H1 (cell line): ENCODE measurements at regions not wholly inside any gene's neighbourhood (a gene's known extent, or its start where the extent isn't known, plus 50 kb on each side); places are given as distances from the start of the nearest gene placed in this dataset.

Source experiments
- CTCF ChIA-PET: fragments of 300-600 bp; sonication (Branson Sonifier 250); formaldehyde crosslinking; loops from one replicate; lab custom pipeline; 2021; ENCODE audit not compliant: partially characterized antibody; lab: Charles Lee
- POLR2A ChIA-PET: fragments of 300-600 bp; sonication (Branson Sonifier 250); formaldehyde crosslinking; loops from one replicate; lab custom pipeline; 2021; ENCODE audit warnings: inconsistent platforms; ENCODE audit not compliant: partially characterized antibody; lab: Charles Lee
- DNase-seq, 2 experiments: peaks; one replicate each; pipeline versions ENCODE4 v3.0.0 to v3.0.0-alpha.2; 2010 to 2022; ENCODE audit warnings: low spot score in 2 of 2, low read depth in 1 of 2, mixed read lengths in 1 of 2
- FAIRE-seq: peaks from 2 replicates; lab custom pipeline; 2011; peaks lifted over from hg19 to GRCh38; lab: Jason Lieb, UNC
- H2AFZ ChIP-seq: 2 replicates; pipeline ENCODE4 v1.8.1; 2012; ENCODE audit warnings: low read length, inconsistent platforms
- H2AK5ac ChIP-seq: 2 replicates; pipeline ENCODE4 v1.6.1; 2013; ENCODE audit warnings: low read depth, low read length
- H2BK120ac ChIP-seq: replicated peaks from 2 replicates; pipeline ENCODE3; 2013; ENCODE audit warnings: low read depth, low read length, inconsistent platforms
- H2BK12ac ChIP-seq: 2 replicates; pipeline ENCODE4 v1.6.1; 2013; ENCODE audit warnings: low read depth, low read length
- H2BK15ac ChIP-seq: 2 replicates; pipeline ENCODE4 v1.6.1; 2013; ENCODE audit warnings: low read length
- H2BK20ac ChIP-seq: 2 replicates; pipeline ENCODE4 v1.6.1; 2013; ENCODE audit warnings: low read length
- H2BK5ac ChIP-seq: 2 replicates; pipeline ENCODE4 v1.6.1; 2013; ENCODE audit warnings: low read depth, low read length
- H3K14ac ChIP-seq: 2 replicates; pipeline ENCODE4 v1.6.1; 2013; ENCODE audit warnings: inconsistent platforms; ENCODE audit not compliant: insufficient read length
- H3K18ac ChIP-seq: 2 replicates; pipeline ENCODE4 v1.6.1; 2013; ENCODE audit warnings: low read length; ENCODE audit errors: extremely low read depth
- H3K23ac ChIP-seq: 2 replicates; pipeline ENCODE4 v1.6.1; 2013; ENCODE audit warnings: inconsistent platforms; ENCODE audit not compliant: insufficient read length
- H3K23me2 ChIP-seq: 2 replicates; pipeline ENCODE4 v1.6.1; 2013; ENCODE audit warnings: low read depth, low read length
- H3K27ac ChIP-seq: 2 replicates; pipeline ENCODE4 v1.6.1; 2011; ENCODE audit warnings: low read depth, low read length, inconsistent platforms
- H3K27me3 ChIP-seq, 4 experiments: replicated peaks in 1 of 4; 1 replicate in 1 of 4; 2 replicates in 3 of 4; pipeline versions ENCODE4 v1.6.1 to v1.8.1; 2011 to 2013; ENCODE audit warnings: low read length in 3 of 4, mild to moderate bottlenecking in 3 of 4, inconsistent platforms in 2 of 4, mixed read lengths in 2 of 4, moderate library complexity in 1 of 4; ENCODE audit not compliant: control insufficient read depth in 3 of 4, insufficient read depth in 3 of 4; ENCODE audit errors: extremely low read depth in 1 of 4
- H3K36me3 ChIP-seq, 4 experiments: 2 replicates each; pipeline versions ENCODE4 v1.6.1 to v1.8.1; 2011 to 2013; ENCODE audit warnings: mild to moderate bottlenecking in 4 of 4, low read length in 3 of 4, moderate library complexity in 2 of 4, control low read depth in 1 of 4, inconsistent platforms in 1 of 4; ENCODE audit not compliant: insufficient read depth in 4 of 4, control insufficient read depth in 2 of 4
- H3K4ac ChIP-seq: replicated peaks from 2 replicates; pipeline ENCODE3; 2013; ENCODE audit warnings: low read length, low read depth, mixed read lengths, inconsistent platforms; ENCODE audit not compliant: insufficient read length
- H3K4me1 ChIP-seq, 4 experiments: replicated peaks in 1 of 4; 1 replicate in 1 of 4; 2 replicates in 3 of 4; pipeline versions ENCODE4 v1.6.1 to v1.8.1; 2011 to 2013; ENCODE audit warnings: low read length in 3 of 4, inconsistent platforms in 2 of 4, mixed read lengths in 1 of 4; ENCODE audit not compliant: insufficient read depth in 4 of 4, control insufficient read depth in 3 of 4
- H3K4me2 ChIP-seq, 2 experiments: 2 replicates each; pipeline versions ENCODE4 v1.6.1 to v1.8.1; 2011 to 2013; ENCODE audit warnings: low read depth in 2 of 2, low read length in 2 of 2, control low read depth in 1 of 2, inconsistent platforms in 1 of 2, mild to moderate bottlenecking in 1 of 2; ENCODE audit not compliant: insufficient read depth in 1 of 2
- H3K4me3 ChIP-seq, 4 experiments: fragments of 200-600, 300-600 bp in 1 of 4; sonication (generic), shearing (Covaris generic), sonication (Bioruptor Twin) in 1 of 4; 2 replicates each; pipeline versions ENCODE4 v1.5.1 to v1.8.1; 2011 to 2016; ENCODE audit warnings: low read length in 4 of 4, low read depth in 3 of 4, control low read depth in 2 of 4, inconsistent platforms in 2 of 4, mild to moderate bottlenecking in 2 of 4, mixed read lengths in 1 of 4, moderate library complexity in 1 of 4; ENCODE audit not compliant: insufficient read depth in 2 of 4; ENCODE audit errors: extremely low read depth in 1 of 4
- H3K56ac ChIP-seq: replicated peaks from 2 replicates; pipeline ENCODE3; 2013; ENCODE audit warnings: low read depth, mild to moderate bottlenecking, mixed read lengths, low read length, inconsistent platforms; ENCODE audit not compliant: insufficient read length
- H3K79me1 ChIP-seq: 2 replicates; pipeline ENCODE4 v1.6.1; 2013; ENCODE audit warnings: low read depth, low read length, control low read depth
- H3K79me2 ChIP-seq, 2 experiments: 2 replicates each; pipeline versions ENCODE4 v1.6.1 to v1.8.1; 2012 to 2013; ENCODE audit warnings: low read length in 2 of 2, mild to moderate bottlenecking in 2 of 2, inconsistent platforms in 1 of 2; ENCODE audit not compliant: insufficient read depth in 2 of 2, control insufficient read depth in 1 of 2
- H3K9ac ChIP-seq, 4 experiments: replicated peaks in 1 of 4; 1 replicate in 1 of 4; 2 replicates in 3 of 4; pipeline versions ENCODE4 v1.6.1 to v1.8.1; 2011 to 2013; ENCODE audit warnings: low read depth in 3 of 4, low read length in 3 of 4, control low read depth in 2 of 4, mild to moderate bottlenecking in 2 of 4, moderate library complexity in 2 of 4, inconsistent platforms in 1 of 4; ENCODE audit errors: extremely low read depth in 1 of 4
- H3K9me3 ChIP-seq, 2 experiments: 2 replicates each; pipeline versions ENCODE4 v1.6.1 to v1.8.1; 2012 to 2013; ENCODE audit warnings: mild to moderate bottlenecking in 2 of 2, moderate library complexity in 2 of 2, control low read depth in 1 of 2, inconsistent platforms in 1 of 2, low read depth in 1 of 2, low read length in 1 of 2, mixed read lengths in 1 of 2; ENCODE audit not compliant: insufficient read depth in 2 of 2
- H4K20me1 ChIP-seq, 2 experiments: replicated peaks in 1 of 2; 2 replicates each; pipeline versions ENCODE3 to v1.8.1; 2011 to 2013; ENCODE audit warnings: inconsistent platforms in 2 of 2, low read length in 2 of 2, mild to moderate bottlenecking in 1 of 2; ENCODE audit not compliant: insufficient read depth in 2 of 2, control insufficient read depth in 1 of 2
- H4K5ac ChIP-seq: 2 replicates; pipeline ENCODE4 v1.6.1; 2013; ENCODE audit warnings: low read length, low read depth, mixed read lengths, inconsistent platforms; ENCODE audit not compliant: insufficient read length
- H4K8ac ChIP-seq: 2 replicates; pipeline ENCODE4 v1.8.0; 2013; ENCODE audit warnings: mild to moderate bottlenecking, moderate library complexity, low read length, inconsistent platforms; ENCODE audit not compliant: insufficient read depth; ENCODE audit errors: extremely low read depth
- H4K91ac ChIP-seq: replicated peaks from 2 replicates; pipeline ENCODE3; 2013; ENCODE audit warnings: low read length, mixed read lengths, inconsistent platforms; ENCODE audit not compliant: insufficient read length
- BACH1 ChIP-seq: IDR thresholded peaks from 2 replicates; pipeline ENCODE4 v1.6.1; 2012; ENCODE audit warnings: low read length, improper control_type of control experiment
- CBX8 ChIP-seq: fragments of 300-800, 300-1000 bp; sonication (generic); IDR thresholded peaks from 2 replicates; pipeline ENCODE4 v1.7.1; 2016; ENCODE audit warnings: low read depth, low read length, borderline replicate concordance
- E2F6 ChIP-seq: IDR thresholded peaks from 2 replicates; pipeline ENCODE4 v1.6.1; 2012; ENCODE audit warnings: inconsistent platforms
- EP300 ChIP-seq, 2 experiments: IDR thresholded peaks; 1 replicate in 1 of 2; 2 replicates in 1 of 2; pipeline ENCODE4 v1.6.1; 2011 to 2012; ENCODE audit warnings: low read depth in 2 of 2, low read length in 2 of 2, mild to moderate bottlenecking in 2 of 2, borderline replicate concordance in 1 of 2, inconsistent platforms in 1 of 2, moderate library complexity in 1 of 2
- EZH2 ChIP-seq: fragments of 200-600 bp; sonication (generic); IDR thresholded peaks from 2 replicates; pipeline ENCODE4 v1.7.1; 2012; ENCODE audit warnings: low read depth, mild to moderate bottlenecking, moderate library complexity, low read length, inconsistent platforms; ENCODE audit not compliant: severe bottlenecking
- HDAC2 ChIP-seq, 2 experiments: fragments of 300-600 bp in 1 of 2; sonication (generic) in 1 of 2; IDR thresholded peaks; 2 replicates each; pipeline ENCODE4 v1.6.1; 2011 to 2012; ENCODE audit warnings: low read depth in 2 of 2, low read length in 2 of 2, mild to moderate bottlenecking in 2 of 2, moderate library complexity in 2 of 2, borderline replicate concordance in 1 of 2, inconsistent platforms in 1 of 2
- JUN ChIP-seq: IDR thresholded peaks from 2 replicates; pipeline ENCODE4 v1.6.1; 2011; ENCODE audit warnings: low read depth, mild to moderate bottlenecking, improper control_type of control experiment, low read length
- KDM1A ChIP-seq: fragments of 200-600, 300-600 bp; sonication (generic); IDR thresholded peaks from 2 replicates; pipeline ENCODE4 v1.7.1; 2016; ENCODE audit warnings: mild to moderate bottlenecking, low read length, borderline replicate concordance
- NRF1 ChIP-seq: IDR thresholded peaks from 2 replicates; pipeline ENCODE4 v1.6.1; 2011; ENCODE audit warnings: mild to moderate bottlenecking, low read depth, low read length, improper control_type of control experiment
- RFX5 ChIP-seq: IDR thresholded peaks from 2 replicates; pipeline ENCODE4 v1.6.1; 2011; ENCODE audit warnings: low read depth, low read length, improper control_type of control experiment, borderline replicate concordance
- SIRT6 ChIP-seq: IDR thresholded peaks from one replicate; pipeline ENCODE4 v1.7.1; 2012; ENCODE audit warnings: low read length, inconsistent platforms
- SIX5 ChIP-seq: IDR thresholded peaks from 2 replicates; pipeline ENCODE4 v1.6.1; 2011; ENCODE audit warnings: mild to moderate bottlenecking, low read depth, low read length
- SRF ChIP-seq: IDR thresholded peaks from 2 replicates; pipeline ENCODE4 v1.6.1; 2011; ENCODE audit warnings: mild to moderate bottlenecking, low read depth, low read length, moderate library complexity
- ZNF274 ChIP-seq: IDR thresholded peaks from 2 replicates; pipeline ENCODE4 v1.7.0; 2012; ENCODE audit warnings: low read length, borderline replicate concordance; ENCODE audit errors: extremely low read depth
- WGBS, 2 experiments: shearing (Covaris generic) in 1 of 2; methylation state at CpG; one replicate each; pipeline versions ENCODE4 v1.1.6 to v1.1.7; 2013 to 2015; ENCODE audit warnings: low lambda C conversion rate in 2 of 2, mixed read lengths in 2 of 2, inconsistent platforms in 1 of 2, low coverage in 1 of 2, missing lambda C conversion rate in 1 of 2; ENCODE audit not compliant: insufficient replicate concordance in 2 of 2, insufficient coverage in 1 of 2, insufficient read length in 1 of 2; ENCODE audit errors: extremely low coverage in 1 of 2, missing lambda C conversion rate in 1 of 2; 5-methylcytosine and 5-hydroxymethylcytosine counted together

DNA sequence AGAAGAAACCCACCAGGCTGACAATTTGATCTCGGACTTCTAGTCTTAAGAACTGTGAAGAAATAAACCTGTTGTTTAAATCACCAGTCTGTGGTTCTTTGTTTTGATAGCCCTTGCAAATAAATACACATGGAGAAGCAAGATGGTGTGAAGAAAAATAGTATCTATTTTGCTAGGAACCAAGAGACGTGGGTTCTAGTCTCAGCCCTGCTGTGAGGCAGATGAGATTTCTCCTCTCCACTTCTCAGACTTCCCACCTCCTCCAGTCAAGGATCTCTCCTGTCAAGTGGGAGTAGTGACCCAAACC is 294.9 kb upstream of the JARID2 start:
- no peak for FAIRE-seq
- Histone ChIP-seq H3K9ac (no peak overlapping the region), H3K14ac (no peak overlapping the region), H2AFZ (no peak overlapping the region), H4K5ac (no peak overlapping the region), H2BK15ac (0 out of 2 replicates have a peak overlapping the region, but pooled peaks have one; percentile 72), H2BK5ac (no peak overlapping the region), H2AK5ac (no peak overlapping the region), H3K27ac (no peak overlapping the region), H3K4me1 (no peaks in the 10 kb centered on the region), H3K27me3 (no peaks in the 10 kb centered on the region), H3K4ac (no peak overlapping the region), H3K4me3 (no peak overlapping the region), H3K36me3 (no peaks in the 10 kb centered on the region), H3K79me2 (no peaks in the 10 kb centered on the region; a peak in 1 of 4 replicates), H2BK12ac (no peak overlapping the region)
- WGBS, 2 experiments, result 95% methylated on average over 2 of the region's 2 CpGs; no CpG with 5 or more reads in 1 of the 2 experiments
- DNase-seq, result no peak
- TF ChIP-seq SRF, result no peak
- TF ChIP-seq HDAC2 (IDR thresholded peaks at IDR 0.05; ENCODE audit: borderline replicate concordance in 1 of 2, low read depth in 2 of 2, low read length in 2 of 2), result no peak
- no peak for TF ChIP-seq NRF1
- TF ChIP-seq EZH2, result no peak
- TF ChIP-seq RFX5, result no peak
- TF ChIP-seq SIRT6, result no peak
- no peak for TF ChIP-seq ZNF274
- TF ChIP-seq SIX5, result no peak
- no peak for TF ChIP-seq KDM1A
- no peak for TF ChIP-seq CBX8
- no peak for TF ChIP-seq E2F6
- no peak for TF ChIP-seq BACH1
- no peak for TF ChIP-seq JUN
- no peak for TF ChIP-seq EP300 (IDR thresholded peaks at IDR 0.05; ENCODE audit: borderline replicate concordance in 1 of 2, low read depth in 2 of 2, low read length in 2 of 2)
- TF ChIP-seq, all 59 proteins: peak for 0
- H4K91ac ChIP-seq, result no peak overlapping the region
- H3K18ac ChIP-seq, result no peak overlapping the region
- H2BK20ac ChIP-seq, result no peak overlapping the region
- no peaks in the 10 kb centered on the region for H3K9me3 ChIP-seq
- H4K8ac ChIP-seq, result no peak overlapping the region
- 0 out of 2 replicates have a peak, but pooled peaks cover 2% of the 10 kb centered on the region for H3K79me1 ChIP-seq
- H3K23ac ChIP-seq, result no peak overlapping the region
- no peaks in the 10 kb centered on the region for H3K23me2 ChIP-seq
- CTCF ChIA-PET, result interaction anchor here (1.0 kb wide), 1 partner anchor 14 kb away, joined by 3 read pairs; no protein-coding TSS in a partner anchor
- H2BK120ac ChIP-seq, result no peak overlapping the region
- POLR2A ChIA-PET, result interaction anchor here (1.4 to 1.7 kb wide), 2 partner anchors 11 to 13 kb away, joined by 5 to 7 read pairs; no protein-coding TSS in a partner anchor
- H3K4me2 ChIP-seq, result no peak overlapping the region
- no peak overlapping the region for H3K56ac ChIP-seq
- peaks cover 0 to 2% of the 10 kb centered on the region in 2 experiments for H4K20me1 ChIP-seq
